OCI-LY1 (cell line): ENCODE measurements at regions not wholly inside any gene's neighbourhood (a gene's known extent, or its start where the extent isn't known, plus 50 kb on each side); places are given as distances from the start of the nearest gene placed in this dataset.

Experiments
- H2AFZ ChIP-seq: fragments of 200-600 bp; sonication (generic), shearing (Covaris generic); 2 replicates; pipeline ENCODE4 v1.6.0; 2014; ENCODE audit warnings: antibody characterized with exemption, mild to moderate bottlenecking, low read length
- H3F3A ChIP-seq: fragments of 200-600 bp; sonication (generic), shearing (Covaris generic); 2 replicates; pipeline ENCODE4 v1.6.0; 2014; ENCODE audit warnings: mild to moderate bottlenecking, antibody characterized with exemption, low read length, moderate library complexity; ENCODE audit not compliant: insufficient read depth
- H3K27ac ChIP-seq: fragments of 200-600 bp; sonication (generic); 2 replicates; pipeline ENCODE4 v1.5.1; 2014; ENCODE audit warnings: low read length, mixed run types, mild to moderate bottlenecking, low read depth; ENCODE audit not compliant: poor library complexity, severe bottlenecking
- H3K27me3 ChIP-seq: fragments of 200-600 bp; sonication (generic); 2 replicates; pipeline ENCODE4 v1.6.0; 2014; ENCODE audit warnings: antibody characterized with exemption, mild to moderate bottlenecking, low read length, moderate library complexity; ENCODE audit not compliant: insufficient read depth
- H3K36me3 ChIP-seq: fragments of 200-600 bp; sonication (generic); 2 replicates; pipeline ENCODE4 v1.6.1; 2014; ENCODE audit warnings: mild to moderate bottlenecking, antibody characterized with exemption, low read length, moderate library complexity, mixed read lengths; ENCODE audit not compliant: insufficient read depth
- H3K4me1 ChIP-seq: fragments of 200-600 bp; sonication (generic); 2 replicates; pipeline ENCODE4 v1.5.1; 2014; ENCODE audit warnings: mild to moderate bottlenecking, low read length, moderate library complexity; ENCODE audit not compliant: insufficient read depth, severe bottlenecking
- H3K4me2 ChIP-seq: fragments of 200-600 bp; sonication (generic), shearing (Covaris generic); 2 replicates; pipeline ENCODE4 v1.6.1; 2014; ENCODE audit warnings: low read length
- H3K4me3 ChIP-seq: fragments of 200-600 bp; sonication (generic); 2 replicates; pipeline ENCODE4 v1.5.1; 2014; ENCODE audit warnings: low read length, low read depth, mild to moderate bottlenecking, mixed read lengths; ENCODE audit not compliant: poor library complexity, severe bottlenecking
- H3K79me2 ChIP-seq: fragments of 200-600 bp; shearing (Covaris generic); 2 replicates; pipeline ENCODE4 v1.6.1; 2016; ENCODE audit warnings: mixed run types, low read length, mixed read lengths; ENCODE audit not compliant: insufficient read depth
- H3K9ac ChIP-seq: fragments of 200-600 bp; sonication (generic), shearing (Covaris generic); 2 replicates; pipeline ENCODE4 v1.6.1; 2014; ENCODE audit warnings: mild to moderate bottlenecking, low read length, mixed read lengths
- H3K9me2 ChIP-seq: fragments of 200-600 bp; sonication (generic), shearing (Covaris generic); 2 replicates; pipeline ENCODE4 v1.6.1; 2014; ENCODE audit warnings: low read depth, mild to moderate bottlenecking, low read length, mixed read lengths
- H3K9me3 ChIP-seq: fragments of 200-600 bp; shearing (Covaris generic); 2 replicates; pipeline ENCODE4 v1.6.1; 2014; ENCODE audit warnings: low read length, mixed read lengths
- H4K20me1 ChIP-seq: fragments of 200-600 bp; sonication (generic), shearing (Covaris generic); 2 replicates; pipeline ENCODE4 v1.6.0; 2016; ENCODE audit warnings: mild to moderate bottlenecking, low read length; ENCODE audit not compliant: insufficient read depth
- CTCF ChIP-seq: fragments of 200-600 bp; sonication (generic), shearing (Covaris generic); IDR thresholded peaks from 2 replicates; pipeline ENCODE4 v1.5.1; 2017; ENCODE audit warnings: mild to moderate bottlenecking, antibody characterized with exemption, low read length, moderate library complexity, mixed read lengths
- EZH2 ChIP-seq: fragments of 200-600 bp; sonication (generic), shearing (Covaris generic); IDR thresholded peaks from 2 replicates; pipeline ENCODE4 v1.8.0; 2017; ENCODE audit warnings: borderline replicate concordance, mixed run types, mild to moderate bottlenecking, antibody characterized with exemption, low read length, moderate library complexity, mixed read lengths

- Histone ChIP-seq H3K4me1 (no peaks in the 10 kb centered on the region), H3K79me2 (no peaks in the 10 kb centered on the region), H3K9me2 (no peaks in the 10 kb centered on the region), H2AFZ (no peak overlapping the region), H3K36me3 (no peaks in the 10 kb centered on the region), H3K27me3 (no peaks in the 10 kb centered on the region), H4K20me1 (no peaks in the 10 kb centered on the region), H3K9ac (no peak overlapping the region), H3F3A (no peaks in the 10 kb centered on the region), H3K9me3 (no peaks in the 10 kb centered on the region), H3K4me2 (no peak overlapping the region), H3K27ac (no peak overlapping the region), H3K4me3 (no peak overlapping the region)
- TF ChIP-seq CTCF (no peak), EZH2 (no peak)
These were observed 143.8 kb upstream of the THUMPD2 start for GRCh38 chr2:39922679-39923405.

GRCh38 chr2:39920307-39920801, 141.3 kb upstream of the THUMPD2 start:
- Histone ChIP-seq H3K4me2 (no peak overlapping the region), H3K9ac (no peak overlapping the region)

GRCh38 chr2:39919511-39920306, 140.7 kb upstream of the THUMPD2 start:
- peak overlapping the region; percentile 40 for H3K27ac ChIP-seq
- H2AFZ ChIP-seq: no peak overlapping the region
- H3K4me3 ChIP-seq: no peak overlapping the region
- H4K20me1 ChIP-seq: no peaks in the 10 kb centered on the region
- H3K9ac ChIP-seq: no peak overlapping the region
- H3K36me3 ChIP-seq: no peaks in the 10 kb centered on the region
- H3F3A ChIP-seq: no peaks in the 10 kb centered on the region
- no peaks in the 10 kb centered on the region for H3K79me2 ChIP-seq
- no peaks in the 10 kb centered on the region for H3K4me1 ChIP-seq
- TF ChIP-seq CTCF (no peak), EZH2 (no peak)
- no peak overlapping the region for H3K4me2 ChIP-seq
- no peaks in the 10 kb centered on the region for H3K9me3 ChIP-seq
- no peaks in the 10 kb centered on the region for H3K27me3 ChIP-seq
- no peaks in the 10 kb centered on the region for H3K9me2 ChIP-seq

More at GRCh38 chr2:39920307-39920801, 141.3 kb upstream of the THUMPD2 start:
- no peaks in the 10 kb centered on the region for H3K79me2 ChIP-seq
- no peaks in the 10 kb centered on the region for H3K27me3 ChIP-seq
- no peak overlapping the region for H3K4me3 ChIP-seq
- no peaks in the 10 kb centered on the region for H4K20me1 ChIP-seq
- peak overlapping the region; percentile 40 for H3K27ac ChIP-seq
- no peak overlapping the region for H2AFZ ChIP-seq
- no peaks in the 10 kb centered on the region for H3K9me2 ChIP-seq
- no peaks in the 10 kb centered on the region for H3K9me3 ChIP-seq
- H3F3A ChIP-seq: no peaks in the 10 kb centered on the region
- no peaks in the 10 kb centered on the region for H3K36me3 ChIP-seq
- TF ChIP-seq EZH2 (no peak), CTCF (no peak)
- H3K4me1 ChIP-seq: no peaks in the 10 kb centered on the region
